Psoas muscle (tissue), 7 donors: ENCODE measurements at regions not wholly inside any gene's neighbourhood (a gene's known extent, or its start where the extent isn't known, plus 50 kb on each side); places are given as distances from the start of the nearest gene placed in this dataset.

Experiments used
- ATAC-seq, 4 donors: fragments of 200-7000 bp; cut with Tn5 transposase; one replicate each; pipeline ENCODE4 v1.9.1; 2020; ENCODE audit warnings: moderate library complexity in 3 of 4, mild to moderate bottlenecking in 2 of 4
- DNase-seq, 2 donors: peaks; one replicate each; pipeline ENCODE4 v3.0.0-alpha.2; 2020
- H3K27ac ChIP-seq: fragments of 200-600 bp; one replicate; pipeline ENCODE4 v1.8.0; 2022
- H3K27me3 ChIP-seq, 3 donors: fragments of 200-600 bp in 1 of 3; one replicate each; pipeline versions ENCODE4 v1.6.1 to v1.8.0; 2013 to 2022; ENCODE audit warnings: low read length in 2 of 3, mild to moderate bottlenecking in 2 of 3, moderate library complexity in 1 of 3; ENCODE audit not compliant: insufficient read depth in 3 of 3
- H3K36me3 ChIP-seq, 2 donors: fragments of 200-600 bp in 1 of 2; one replicate each; pipeline versions ENCODE4 v1.6.1 to v1.8.0; 2013 to 2022; ENCODE audit warnings: low read depth in 1 of 2, mild to moderate bottlenecking in 1 of 2, moderate library complexity in 1 of 2; ENCODE audit not compliant: insufficient read depth in 1 of 2
- H3K4me1 ChIP-seq: fragments of 200-600 bp; one replicate; pipeline ENCODE4 v1.8.0; 2022
- H3K4me3 ChIP-seq: fragments of 200-600 bp; one replicate; pipeline ENCODE4 v1.8.0; 2022; ENCODE audit warnings: mild to moderate bottlenecking
- H3K9me3 ChIP-seq: fragments of 200-600 bp; one replicate; pipeline ENCODE4 v1.8.0; 2022
- CTCF ChIP-seq: fragments of 200-600 bp; IDR thresholded peaks from one replicate; pipeline ENCODE4 v1.8.0; 2022; ENCODE audit warnings: antibody characterized with exemption
- WGBS, 3 donors: extraction: QIAGEN DNeasy Blood & Tissue Kit; methylation state at CpG; one replicate each; pipeline versions ENCODE4 v1.1.6 to v1.1.7; 2013; 5-methylcytosine and 5-hydroxymethylcytosine counted together
- intact Hi-C, 2 donors: fragments of 100-400 bp; cut with DNase I; formaldehyde crosslinking; loops; one replicate each; pipeline versions ENCODE4 v1.11.0 to v1.14.2; 2022
- donor health status: healthy with polysubstance abuse.
- donor health status: DM: no; HTN: no; CAD: no; lungs with moderate emphysema.
- donor health status: Bipolar disorder and iron deficiency.
- donor health status: healthy.
- donor health status: DM: yes; HTN: yes; CAD: no.
- donor health status: DM: no; HTN: no; CAD: no.
- donor health status: DM: yes; HTN: yes; CAD: no.

- 45 to 56% (median 51%) methylated on average over 4 of the region's 4 CpGs for WGBS, 3 donors
- Histone ChIP-seq H3K9me3 (no peaks in the 10 kb centered on the region), H3K4me1 (no peaks in the 10 kb centered on the region), H3K27me3 (no peaks in the 10 kb centered on the region), H3K4me3 (no peak overlapping the region), H3K36me3 (no peaks in the 10 kb centered on the region), H3K27ac (no peak overlapping the region)
- no peak for TF ChIP-seq CTCF
- intact Hi-C loops = no loop called here
- DNase-seq (no peak), ATAC-seq (no peak)
Measured at GRCh38 chr6:147117580-147117979, 86.6 kb upstream of the STXBP5 start.

GRCh38 chr6:147119310-147119709 lies 84.9 kb upstream of the STXBP5 start:
- no peak for TF ChIP-seq CTCF
- Histone ChIP-seq H3K9me3 (no peaks in the 10 kb centered on the region), H3K4me1 (no peaks in the 10 kb centered on the region), H3K4me3 (no peak overlapping the region), H3K27me3 (no peaks in the 10 kb centered on the region), H3K36me3 (no peaks in the 10 kb centered on the region), H3K27ac (no peak overlapping the region)
- no peak for DNase-seq
- intact Hi-C loops = no loop called here
- 89 to 96% (median 92%) methylated on average over 4 of the region's 4 CpGs for WGBS, 3 donors
- ATAC-seq = no peak

- intact Hi-C loops = no loop called here
- ATAC-seq = no peak
- Histone ChIP-seq H3K27me3 (no peaks in the 10 kb centered on the region), H3K27ac (no peak overlapping the region), H3K4me1 (no peaks in the 10 kb centered on the region), H3K9me3 (no peaks in the 10 kb centered on the region), H3K4me3 (no peak overlapping the region), H3K36me3 (no peaks in the 10 kb centered on the region)
- no peak for DNase-seq
- whole genome bisulfite sequencing, 3 donors = 76 to 82% (median 79%) methylated on average over 1 of the region's 1 CpG
- TF ChIP-seq CTCF = no peak
Measured at GRCh38 chr6:147122823-147123222, 81.4 kb upstream of the STXBP5 start.

GRCh38 chr6:147126618-147127022 lies 77.6 kb upstream of the STXBP5 start:
- intact Hi-C loops = no loop called here
- Histone ChIP-seq H3K27me3 (no peaks in the 10 kb centered on the region), H3K36me3 (no peaks in the 10 kb centered on the region), H3K4me1 (no peaks in the 10 kb centered on the region), H3K27ac (peak overlapping the region; percentile 58), H3K9me3 (no peaks in the 10 kb centered on the region), H3K4me3 (peak overlapping the region; percentile 24)
- TF ChIP-seq CTCF = no peak
- ATAC-seq (peak; percentile 85 to 100 (median 100)), DNase-seq (no peak)
- WGBS, 3 donors = 49 to 57% (median 50%) methylated on average over 6 of the region's 6 CpGs

GRCh38 chr6:147127587-147127986 lies 76.6 kb upstream of the STXBP5 start:
- H3K9me3 ChIP-seq = no peaks in the 10 kb centered on the region
- H3K4me1 ChIP-seq = no peaks in the 10 kb centered on the region
- H3K4me3 ChIP-seq = no peak overlapping the region
- intact Hi-C loops = no loop called here
- no peaks in the 10 kb centered on the region for H3K27me3 ChIP-seq
- TF ChIP-seq CTCF = no peak
- 72 to 80% (median 76%) methylated on average over 2 of the region's 2 CpGs for WGBS, 3 donors
- no peaks in the 10 kb centered on the region for H3K36me3 ChIP-seq
- ATAC-seq (no peak), DNase-seq (no peak)
- H3K27ac ChIP-seq = peak overlapping the region; percentile 58
